ENCODE measurements at regions not wholly inside any gene's neighbourhood (a gene's known extent, or its start where the extent isn't known, plus 50 kb on each side); places are given as distances from the start of the nearest gene placed in this dataset.

DNA sequence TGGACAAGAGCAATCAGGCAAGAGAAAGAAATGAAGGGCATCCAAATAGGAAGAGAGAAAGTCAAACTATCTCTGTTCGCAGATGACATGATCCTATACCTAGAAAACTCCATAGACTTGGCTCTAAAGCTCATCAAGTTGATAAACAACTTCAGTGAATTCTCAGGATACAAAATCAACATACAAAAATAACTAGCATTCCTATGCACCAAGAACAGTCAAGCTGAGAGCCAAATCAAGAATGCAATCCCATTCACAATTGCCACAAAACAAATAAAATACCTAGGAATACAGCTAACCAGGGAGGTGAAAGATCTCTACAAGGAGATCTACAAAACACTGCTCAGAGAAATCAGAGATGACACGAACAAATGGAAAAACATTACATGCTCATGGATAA is 417.5 kb upstream of the ATP2B1 start:
- H3K9ac ChIP-seq (replicated peaks; ENCODE audit: extremely low read depth, insufficient read depth, low read length), result no peak overlapping the region
- H3K4me3 ChIP-seq (replicated peaks in 1 of 3; ENCODE audit: insufficient read depth in 1 of 3, low read depth in 1 of 3, low read length in 3 of 3), result no peak overlapping the region
- DNase-seq (ENCODE audit: low read depth, low spot score), result no peak
- intact Hi-C loops (cut with micrococcal nuclease) (no loop called here), dilution Hi-C loops (cut with MboI; ENCODE audit: extremely low pct_ligation_motif_present, low sequenced_read_pairs) (no loop called here)
- no peak overlapping the region for H3K4me2 ChIP-seq (ENCODE audit: insufficient read depth, low read length)
- no peaks in the 10 kb centered on the region for H3K36me3 ChIP-seq (ENCODE audit: control insufficient read depth in 2 of 2, extremely low read depth in 1 of 2, insufficient read depth in 2 of 2, low read length in 2 of 2)
- no peak overlapping the region for H2AFZ ChIP-seq (ENCODE audit: low read depth, low read length)
- ChIA-PET POLR2A (no interaction called here), CTCF (interaction anchor here (1.0 to 1.3 kb wide), 2 partner anchors 16 to 23 kb away, joined by 3 read pairs; no protein-coding TSS in a partner anchor)
- H3K9me3 ChIP-seq (replicated peaks; ENCODE audit: control insufficient read depth, insufficient read depth, low read length), result no peaks in the 10 kb centered on the region
- no peak for FAIRE-seq
- H3K9me1 ChIP-seq (replicated peaks; ENCODE audit: control insufficient read depth, extremely low read depth, insufficient read depth, low read length), result no peaks in the 10 kb centered on the region
- TF ChIP-seq JUN (IDR thresholded peaks at IDR 0.05; ENCODE audit: borderline replicate concordance, insufficient read depth, insufficient read length, low read depth) (no peak), EZH2 (IDR thresholded peaks at IDR 0.05; ENCODE audit: borderline replicate concordance, low read depth, low read length, severe bottlenecking) (no peak), FOS (IDR thresholded peaks at IDR 0.05; ENCODE audit: borderline replicate concordance, insufficient read depth, low read length) (no peak)
- BruUV-seq (replicated peaks), result no TSS peak
- H3K27me3 ChIP-seq (ENCODE audit: control insufficient read depth in 2 of 2, insufficient read depth in 2 of 2, low read length in 2 of 2), result no peaks in the 10 kb centered on the region
- H3K79me2 ChIP-seq (ENCODE audit: control insufficient read depth, insufficient read depth, low read length), result no peaks in the 10 kb centered on the region
- H3K27ac ChIP-seq (ENCODE audit: insufficient read depth, low read depth, low read length), result no peak overlapping the region
- H3K4me1 ChIP-seq (ENCODE audit: control insufficient read depth, extremely low read depth, insufficient read depth, low read length), result no peaks in the 10 kb centered on the region
- no peaks in the 10 kb centered on the region for H4K20me1 ChIP-seq (replicated peaks; ENCODE audit: control insufficient read depth, extremely low read depth, insufficient read depth, low read length)

DNA sequence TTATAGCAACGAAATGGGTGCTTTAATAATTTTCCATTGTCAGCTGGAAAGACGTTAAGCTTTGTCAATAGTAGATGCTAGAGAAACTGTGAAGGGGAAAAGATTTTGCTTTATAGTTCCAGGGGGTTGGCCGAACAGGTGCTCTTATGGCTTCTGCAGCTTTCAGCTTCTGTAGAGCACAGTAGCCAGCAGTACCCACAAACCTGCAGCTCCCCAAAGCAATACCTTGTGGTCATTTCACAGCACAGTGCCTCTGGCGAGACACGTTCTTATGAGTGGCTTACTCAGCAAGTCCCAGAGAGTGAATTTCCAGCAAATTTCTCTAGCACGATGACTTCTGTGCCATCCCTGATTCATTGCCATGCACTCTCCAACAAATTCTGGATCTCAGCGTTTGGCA is 416.3 kb upstream of the ATP2B1 start:
- Histone ChIP-seq H3K9ac (replicated peaks; ENCODE audit: extremely low read depth, insufficient read depth, low read length) (no peak overlapping the region), H3K9me3 (replicated peaks; ENCODE audit: control insufficient read depth, insufficient read depth, low read length) (no peaks in the 10 kb centered on the region), H3K4me3 (replicated peaks in 1 of 3; ENCODE audit: insufficient read depth in 1 of 3, low read depth in 1 of 3, low read length in 3 of 3) (no peak overlapping the region), H3K36me3 (ENCODE audit: control insufficient read depth in 2 of 2, extremely low read depth in 1 of 2, insufficient read depth in 2 of 2, low read length in 2 of 2) (no peaks in the 10 kb centered on the region), H3K27me3 (ENCODE audit: control insufficient read depth in 2 of 2, insufficient read depth in 2 of 2, low read length in 2 of 2) (no peaks in the 10 kb centered on the region), H3K79me2 (ENCODE audit: control insufficient read depth, insufficient read depth, low read length) (no peaks in the 10 kb centered on the region), H4K20me1 (replicated peaks; ENCODE audit: control insufficient read depth, extremely low read depth, insufficient read depth, low read length) (no peaks in the 10 kb centered on the region), H2AFZ (ENCODE audit: low read depth, low read length) (no peak overlapping the region), H3K4me2 (ENCODE audit: insufficient read depth, low read length) (no peak overlapping the region), H3K9me1 (replicated peaks; ENCODE audit: control insufficient read depth, extremely low read depth, insufficient read depth, low read length) (no peaks in the 10 kb centered on the region), H3K27ac (ENCODE audit: insufficient read depth, low read depth, low read length) (no peak overlapping the region), H3K4me1 (ENCODE audit: control insufficient read depth, extremely low read depth, insufficient read depth, low read length) (no peaks in the 10 kb centered on the region)
- TF ChIP-seq, protein P1, sequence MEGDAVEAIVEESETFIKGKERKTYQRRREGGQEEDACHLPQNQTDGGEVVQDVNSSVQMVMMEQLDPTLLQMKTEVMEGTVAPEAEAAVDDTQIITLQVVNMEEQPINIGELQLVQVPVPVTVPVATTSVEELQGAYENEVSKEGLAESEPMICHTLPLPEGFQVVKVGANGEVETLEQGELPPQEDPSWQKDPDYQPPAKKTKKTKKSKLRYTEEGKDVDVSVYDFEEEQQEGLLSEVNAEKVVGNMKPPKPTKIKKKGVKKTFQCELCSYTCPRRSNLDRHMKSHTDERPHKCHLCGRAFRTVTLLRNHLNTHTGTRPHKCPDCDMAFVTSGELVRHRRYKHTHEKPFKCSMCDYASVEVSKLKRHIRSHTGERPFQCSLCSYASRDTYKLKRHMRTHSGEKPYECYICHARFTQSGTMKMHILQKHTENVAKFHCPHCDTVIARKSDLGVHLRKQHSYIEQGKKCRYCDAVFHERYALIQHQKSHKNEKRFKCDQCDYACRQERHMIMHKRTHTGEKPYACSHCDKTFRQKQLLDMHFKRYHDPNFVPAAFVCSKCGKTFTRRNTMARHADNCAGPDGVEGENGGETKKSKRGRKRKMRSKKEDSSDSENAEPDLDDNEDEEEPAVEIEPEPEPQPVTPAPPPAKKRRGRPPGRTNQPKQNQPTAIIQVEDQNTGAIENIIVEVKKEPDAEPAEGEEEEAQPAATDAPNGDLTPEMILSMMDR (IDR thresholded peaks at IDR 0.05; ENCODE audit: extremely low read depth in 1 of 2, insufficient read depth in 1 of 2, low read depth in 1 of 2, low read length in 2 of 2), result no peak
- TF ChIP-seq, protein P2, sequence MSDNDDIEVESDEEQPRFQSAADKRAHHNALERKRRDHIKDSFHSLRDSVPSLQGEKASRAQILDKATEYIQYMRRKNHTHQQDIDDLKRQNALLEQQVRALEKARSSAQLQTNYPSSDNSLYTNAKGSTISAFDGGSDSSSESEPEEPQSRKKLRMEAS (IDR thresholded peaks at IDR 0.05; ENCODE audit: insufficient read depth, insufficient read length), result no peak
- no peak for TF ChIP-seq POLR2AphosphoS5 (IDR thresholded peaks at IDR 0.05; ENCODE audit: insufficient read depth, low read depth, low read length)
- intact Hi-C loops (cut with micrococcal nuclease), result no loop called here
- FAIRE-seq, result no peak
- dilution Hi-C loops (cut with MboI; ENCODE audit: extremely low pct_ligation_motif_present, low sequenced_read_pairs), result no loop called here
- no peak for DNase-seq (ENCODE audit: low read depth, low spot score)
- no TSS peak for BruUV-seq (replicated peaks)
- ChIA-PET CTCF (no interaction called here), POLR2A (no interaction called here)
